ENCODE measurements at regions not wholly inside any gene's neighbourhood (a gene's known extent, or its start where the extent isn't known, plus 50 kb on each side); places are given as distances from the start of the nearest gene placed in this dataset.

GRCh38 chr3:69567710-69568052 is 171.6 kb upstream of the MITF start:
- TF ChIP-seq TCF7 (CRISPR knock-in tag; IDR thresholded peaks at IDR 0.05; ENCODE audit: low read depth): no peak
- TF ChIP-seq ZSCAN18 (CRISPR knock-in tag; IDR thresholded peaks at IDR 0.05): no peak
- no peak for TF ChIP-seq ERG (CRISPR knock-in tag; IDR thresholded peaks at IDR 0.05)
- TF ChIP-seq CDX4 (CRISPR knock-in tag; IDR thresholded peaks at IDR 0.05; ENCODE audit: borderline replicate concordance): no peak
- TF ChIP-seq ZNF121 (CRISPR knock-in tag; IDR thresholded peaks at IDR 0.05): no peak

All from WTC11 (cell line).